ENCODE measurements at regions not wholly inside any gene's neighbourhood (a gene's known extent, or its start where the extent isn't known, plus 50 kb on each side); places are given as distances from the start of the nearest gene placed in this dataset.

GRCh38 chr20:22819112-22819511, 216.0 kb upstream of the SSTR4 start:
- Histone ChIP-seq H3K4me3 (no peak overlapping the region), H3K36me3 (no peaks in the 10 kb centered on the region), H3K9me3 (no peaks in the 10 kb centered on the region), H3K4me1 (peaks cover 0 to 8% (median 0%) of the 10 kb centered on the region in 12 donors), H3K27ac (no peak overlapping the region), H3K27me3 (no peaks in the 10 kb centered on the region)
- no peak for DNase-seq
- TF ChIP-seq POLR2A (IDR thresholded peaks at IDR 0.05) (no peak), CTCF (IDR thresholded peaks at IDR 0.05) (no peak)
- intact Hi-C loops (cut with DNase I): no loop called here
- 92 to 98% (median 95%) methylated on average over 4 of the region's 4 CpGs for WGBS, 4 donors
- no peak for ATAC-seq

DNA sequence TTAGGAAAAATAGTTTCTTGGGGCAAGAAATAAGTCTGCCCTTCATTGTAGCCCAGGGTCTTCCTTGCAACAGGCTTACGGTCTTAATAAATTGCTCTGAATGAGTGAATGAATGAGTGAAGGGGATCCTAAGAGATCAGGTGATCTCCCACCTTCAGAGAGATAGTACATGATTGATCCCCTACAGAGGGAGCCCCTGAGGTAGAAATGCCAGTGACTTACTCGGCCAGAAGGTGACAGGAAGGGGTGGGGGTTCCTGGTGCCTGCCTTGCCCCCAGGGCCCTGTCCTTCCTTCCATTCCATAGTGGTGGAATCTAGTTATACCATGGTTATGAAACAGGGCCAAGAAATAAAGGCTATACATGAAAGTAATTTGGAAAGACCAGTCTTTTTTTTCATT, 215.3 kb upstream of the SSTR4 start:
- ATAC-seq (no peak), DNase-seq (no peak)
- Histone ChIP-seq H3K4me3 (no peak overlapping the region), H3K4me1 (peaks cover 0 to 8% (median 0%) of the 10 kb centered on the region in 12 donors), H3K36me3 (no peaks in the 10 kb centered on the region), H3K9me3 (no peaks in the 10 kb centered on the region), H3K27ac (no peak overlapping the region), H3K27me3 (no peaks in the 10 kb centered on the region)
- no peak for TF ChIP-seq POLR2A (IDR thresholded peaks at IDR 0.05)
- TF ChIP-seq CTCF (IDR thresholded peaks at IDR 0.05): no peak
- intact Hi-C loops (cut with DNase I): no loop called here
- WGBS, 4 donors: 56 to 88% (median 76%) methylated on average over 2 of the region's 2 CpGs

DNA sequence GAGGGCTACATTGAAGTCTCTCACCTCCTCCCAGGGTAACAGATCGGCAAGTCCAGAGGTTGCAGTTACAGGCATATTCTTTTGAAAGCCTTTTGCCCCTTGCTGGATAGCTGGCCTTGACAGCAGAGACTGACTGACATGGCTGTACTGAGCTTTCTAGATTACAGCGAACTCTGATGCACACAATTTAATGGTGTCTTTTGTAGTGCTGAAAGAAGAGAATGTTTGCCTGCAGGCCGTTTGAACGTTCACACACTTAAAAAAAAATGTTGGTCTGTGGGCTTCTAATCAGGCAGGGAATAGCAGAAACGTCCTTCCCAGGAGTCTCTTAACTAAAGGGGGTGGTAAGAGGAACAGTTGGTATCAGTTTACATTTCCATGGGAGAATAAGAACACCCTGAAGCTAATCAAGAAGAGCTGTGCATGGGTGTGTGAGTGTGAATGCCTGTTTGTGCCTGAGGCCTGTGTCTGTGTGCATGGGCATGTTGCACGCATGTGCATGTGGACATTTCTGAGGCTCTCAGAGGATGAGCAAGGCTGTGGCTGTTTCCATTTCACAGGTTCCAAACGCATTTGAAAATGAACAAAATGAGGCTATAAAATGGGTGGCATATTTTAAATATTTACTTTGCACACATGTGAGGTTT, 213.9 kb upstream of the SSTR4 start:
- DNase-seq: no peak
- TF ChIP-seq CTCF (IDR thresholded peaks at IDR 0.05) (no peak), POLR2A (IDR thresholded peaks at IDR 0.05) (no peak)
- H3K36me3 ChIP-seq: no peaks in the 10 kb centered on the region
- no peak overlapping the region for H3K27ac ChIP-seq
- H3K4me3 ChIP-seq: no peak overlapping the region
- ATAC-seq: peak in 1 of 4 donors; percentile 20
- no peaks in the 10 kb centered on the region for H3K9me3 ChIP-seq
- intact Hi-C loops (cut with DNase I): no loop called here
- no peaks in the 10 kb centered on the region for H3K27me3 ChIP-seq
- H3K4me1 ChIP-seq: peaks cover 0 to 2% (median 0%) of the 10 kb centered on the region in 12 donors
- WGBS, 4 donors: 66 to 68% (median 68%) methylated on average over 7 of the region's 7 CpGs

DNA sequence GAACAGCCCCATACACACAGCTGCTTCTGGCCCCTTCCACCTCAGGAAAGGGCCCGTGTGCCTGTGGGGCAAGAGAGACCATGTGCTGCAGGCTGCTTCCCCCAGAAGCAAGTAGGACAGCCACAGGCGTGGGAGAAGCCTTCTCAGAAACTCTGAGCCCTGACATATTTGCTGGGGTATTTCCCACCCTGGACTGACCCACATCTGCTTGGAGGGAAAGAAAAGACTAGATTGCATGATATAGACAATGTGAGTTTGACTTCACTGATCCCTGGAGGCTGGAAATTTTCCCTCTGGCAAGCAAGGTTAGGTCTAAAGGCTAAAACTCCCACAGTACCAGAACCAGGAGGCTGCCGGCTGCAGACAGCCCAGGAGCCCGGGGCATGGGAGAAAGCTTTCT, 213.3 kb upstream of the SSTR4 start:
- no peak for DNase-seq
- intact Hi-C loops (cut with DNase I): no loop called here
- no peaks in the 10 kb centered on the region for H3K4me1 ChIP-seq
- H3K27ac ChIP-seq: no peak overlapping the region
- ATAC-seq: no peak
- H3K27me3 ChIP-seq: no peaks in the 10 kb centered on the region
- H3K36me3 ChIP-seq: no peaks in the 10 kb centered on the region
- 69 to 92% (median 85%) methylated on average over 3 to 4 of the region's 4 CpGs for WGBS, 4 donors
- no peak for TF ChIP-seq POLR2A (IDR thresholded peaks at IDR 0.05)
- TF ChIP-seq CTCF (IDR thresholded peaks at IDR 0.05): no peak
- H3K9me3 ChIP-seq: no peaks in the 10 kb centered on the region
- H3K4me3 ChIP-seq: no peak overlapping the region

Data from heart left ventricle (tissue), 16 donors.